GM12873 (cell line): ENCODE measurements at regions not wholly inside any gene's neighbourhood (a gene's known extent, or its start where the extent isn't known, plus 50 kb on each side); places are given as distances from the start of the nearest gene placed in this dataset.

Source experiments
- CTCF ChIP-seq: IDR thresholded peaks from 2 replicates; pipeline ENCODE4 v1.5.1; 2012; ENCODE audit warnings: low read depth, mild to moderate bottlenecking, moderate library complexity, low read length, control low read depth; ENCODE audit not compliant: insufficient read depth; ENCODE audit errors: missing control alignments

- no peak for TF ChIP-seq CTCF
These were observed 1279.1 kb upstream of the WWC1 start for GRCh38 chr5:167012123-167013034.

GRCh38 chr5:167014401-167015056, 1276.9 kb upstream of the WWC1 start:
- TF ChIP-seq CTCF = no peak

DNA sequence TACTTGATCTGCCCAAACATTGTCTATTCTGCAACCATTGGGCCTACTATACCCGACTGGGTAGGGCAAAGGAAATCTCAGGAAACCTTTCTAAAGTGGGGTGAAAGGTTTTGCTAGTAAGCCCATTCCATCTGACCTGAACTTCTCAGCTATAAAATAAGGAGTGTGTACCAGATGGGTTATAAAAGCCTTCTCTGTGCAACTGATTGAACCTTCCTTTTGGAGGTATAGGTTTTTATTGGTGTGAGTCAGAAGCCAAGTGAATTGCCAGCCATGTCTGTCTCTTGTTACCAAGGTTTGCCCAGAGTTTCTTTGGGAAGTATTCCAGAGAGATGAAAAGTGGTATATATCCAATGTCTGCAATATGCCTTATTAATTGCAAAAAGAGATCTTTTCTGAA, 1271.0 kb upstream of the WWC1 start:
- no peak for TF ChIP-seq CTCF

DNA sequence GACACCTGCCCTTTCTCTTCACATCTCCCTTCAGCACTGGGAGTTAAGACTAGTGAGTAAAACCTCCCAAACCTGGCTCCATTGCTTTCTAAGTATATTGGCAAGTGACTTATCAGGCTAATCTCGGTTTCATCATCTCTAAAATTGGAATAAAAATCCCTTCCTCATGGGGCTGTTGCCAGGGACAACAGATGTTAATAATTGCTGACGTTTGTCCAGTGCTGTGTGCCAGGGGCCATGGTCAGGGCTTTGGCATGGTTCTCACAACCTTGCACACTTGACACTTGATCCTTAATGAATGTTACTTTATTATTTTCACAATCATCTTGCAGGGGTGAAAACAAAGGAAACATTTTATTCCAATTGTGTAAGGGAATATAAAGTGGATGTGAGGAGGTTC, 1262.0 kb upstream of the WWC1 start:
- no peak for TF ChIP-seq CTCF

DNA sequence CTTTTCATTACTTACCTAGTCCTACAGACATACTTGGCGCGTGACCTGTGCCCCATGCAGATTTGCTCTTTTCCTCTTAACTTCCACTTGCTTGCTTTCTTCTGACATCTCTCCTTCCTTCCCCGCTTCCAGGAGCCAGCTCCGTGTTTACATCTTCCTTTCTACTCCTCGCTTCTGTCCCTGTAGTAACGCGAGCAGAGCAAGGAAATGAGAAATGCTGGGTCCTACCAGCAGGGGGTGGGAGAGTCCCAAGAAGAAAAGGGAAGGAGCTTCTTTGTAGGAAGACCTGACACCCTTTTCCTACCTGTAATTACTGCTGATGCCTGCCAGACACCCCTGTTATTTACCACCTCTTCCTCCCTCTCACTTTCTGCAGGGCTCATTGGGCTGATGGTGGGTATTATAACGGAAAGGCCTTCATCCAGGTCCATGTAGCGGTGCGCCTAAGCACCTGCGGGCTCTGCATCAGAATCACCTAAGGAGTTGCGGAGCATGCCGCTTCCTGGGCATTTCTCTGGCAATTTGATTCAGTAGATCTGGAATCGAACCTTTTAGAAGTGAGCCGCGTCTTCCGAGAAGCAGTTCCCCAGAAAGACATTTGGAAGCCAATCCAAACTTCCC, 1260.8 kb upstream of the WWC1 start:
- TF ChIP-seq CTCF = peak; percentile 34

DNA sequence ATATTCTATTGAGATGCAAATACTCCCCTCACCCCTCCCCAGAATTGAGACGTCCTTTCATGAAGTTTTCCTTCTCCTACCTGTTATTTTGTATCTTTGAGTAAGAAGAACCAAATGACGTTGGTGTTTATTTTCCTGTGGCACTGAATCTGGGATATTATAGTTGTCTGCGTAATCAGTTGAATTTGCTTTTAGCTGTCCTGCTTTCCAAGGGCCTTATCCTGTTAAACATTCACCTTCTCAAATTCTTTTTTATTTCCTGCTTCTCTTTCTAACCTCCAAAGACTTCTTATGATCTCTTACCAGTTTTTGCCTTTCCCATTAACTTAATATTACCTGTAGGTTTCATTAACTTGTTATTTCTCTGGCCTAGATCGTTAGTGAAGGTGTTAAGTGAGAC, 1254.9 kb upstream of the WWC1 start:
- no peak for TF ChIP-seq CTCF

GRCh38 chr5:167049043-167049663, 1242.3 kb upstream of the WWC1 start:
- TF ChIP-seq CTCF = peak; percentile 58
